ENCODE measurements at regions not wholly inside any gene's neighbourhood (a gene's known extent, or its start where the extent isn't known, plus 50 kb on each side); places are given as distances from the start of the nearest gene placed in this dataset.

GRCh38 chr7:155234950-155235789, 62.5 kb upstream of the INSIG1 start:
- Histone ChIP-seq H2AFZ (ENCODE audit: low read depth, low read length) (no peak overlapping the region), H3K4me1 (ENCODE audit: control insufficient read depth, extremely low read depth, insufficient read depth, low read length) (no peaks in the 10 kb centered on the region), H3K27me3 (ENCODE audit: control insufficient read depth in 2 of 2, insufficient read depth in 2 of 2, low read length in 2 of 2) (peaks cover 2% of the 10 kb centered on the region in 2 experiments), H3K9me1 (replicated peaks; ENCODE audit: control insufficient read depth, extremely low read depth, insufficient read depth, low read length) (no peaks in the 10 kb centered on the region), H3K36me3 (ENCODE audit: control insufficient read depth in 2 of 2, extremely low read depth in 1 of 2, insufficient read depth in 2 of 2, low read length in 2 of 2) (no peaks in the 10 kb centered on the region), H3K9me3 (replicated peaks; ENCODE audit: control insufficient read depth, insufficient read depth, low read length) (no peaks in the 10 kb centered on the region), H3K4me2 (ENCODE audit: insufficient read depth, low read length) (no peak overlapping the region), H3K9ac (replicated peaks; ENCODE audit: extremely low read depth, insufficient read depth, low read length) (no peak overlapping the region), H4K20me1 (replicated peaks; ENCODE audit: control insufficient read depth, extremely low read depth, insufficient read depth, low read length) (no peaks in the 10 kb centered on the region), H3K27ac (ENCODE audit: insufficient read depth, low read depth, low read length) (no peak overlapping the region), H3K79me2 (ENCODE audit: control insufficient read depth, insufficient read depth, low read length) (no peaks in the 10 kb centered on the region), H3K4me3 (replicated peaks in 1 of 3; ENCODE audit: insufficient read depth in 1 of 3, low read depth in 1 of 3, low read length in 3 of 3) (no peak overlapping the region)
- DNase-seq (ENCODE audit: low read depth, low spot score) = no peak
- no TSS peak for BruUV-seq (replicated peaks)
- ChIA-PET POLR2A (interaction anchor here (0.6 kb wide), 1 partner anchor 69 kb away, joined by 3 read pairs; no protein-coding TSS in a partner anchor), CTCF (no interaction called here)
- dilution Hi-C loops (cut with MboI; ENCODE audit: extremely low pct_ligation_motif_present, low sequenced_read_pairs) (no loop called here), intact Hi-C loops (cut with micrococcal nuclease) (loop anchor here (1.0 kb wide), 1 partner anchor 110 kb away; no protein-coding TSS in a partner anchor)
- TF ChIP-seq POLR2AphosphoS5 (IDR thresholded peaks at IDR 0.05; ENCODE audit: insufficient read depth, low read depth, low read length) (no peak), POLR2A (IDR thresholded peaks at IDR 0.05; ENCODE audit: low read depth, low read length) (no peak), CTCF (IDR thresholded peaks at IDR 0.05; ENCODE audit: extremely low read depth in 1 of 2, insufficient read depth in 1 of 2, low read depth in 1 of 2, low read length in 2 of 2) (no peak), JUN (IDR thresholded peaks at IDR 0.05; ENCODE audit: borderline replicate concordance, insufficient read depth, insufficient read length, low read depth) (no peak), MAX (IDR thresholded peaks at IDR 0.05; ENCODE audit: insufficient read depth, insufficient read length) (no peak), MYC (IDR thresholded peaks at IDR 0.05; ENCODE audit: low read depth, low read length) (no peak), GATA2 (IDR thresholded peaks at IDR 0.05; ENCODE audit: insufficient read depth, insufficient read length, low read depth, low read length) (no peak), EZH2 (IDR thresholded peaks at IDR 0.05; ENCODE audit: borderline replicate concordance, low read depth, low read length, severe bottlenecking) (no peak), FOS (IDR thresholded peaks at IDR 0.05; ENCODE audit: borderline replicate concordance, insufficient read depth, low read length) (no peak)
- no peak for FAIRE-seq
